WTC11 (cell line): ENCODE measurements at regions not wholly inside any gene's neighbourhood (a gene's known extent, or its start where the extent isn't known, plus 50 kb on each side); places are given as distances from the start of the nearest gene placed in this dataset.

Experiments used
- CREB1 ChIP-seq: sonication (generic); formaldehyde crosslinking; IDR thresholded peaks from 2 replicates; pipeline ENCODE4 v1.8.0; 2023; ENCODE audit warnings: mild to moderate bottlenecking, missing genetic modification reagents
- CTCF ChIP-seq: fragments of 200-600 bp; IDR thresholded peaks from 2 replicates; pipeline ENCODE4 v1.8.0; 2022; ENCODE audit warnings: antibody characterized with exemption
- HMGA2 ChIP-seq: fragments of 250-450 bp; sonication (Bioruptor Pico); IDR thresholded peaks from 2 replicates; pipeline ENCODE4 v1.4.0; 2021; ENCODE audit warnings: mild to moderate bottlenecking, moderate library complexity
- NFE2L1 ChIP-seq: sonication (generic); formaldehyde crosslinking; IDR thresholded peaks from 2 replicates; pipeline ENCODE4 v1.8.1; 2023; ENCODE audit warnings: missing genetic modification reagents
- PRDM15 ChIP-seq: sonication (generic); formaldehyde crosslinking; IDR thresholded peaks from 2 replicates; pipeline ENCODE4 v1.8.0; 2022; ENCODE audit warnings: missing genetic modification reagents
- RELA ChIP-seq: sonication (generic); formaldehyde crosslinking; IDR thresholded peaks from 2 replicates; pipeline ENCODE4 v1.8.1; 2022; ENCODE audit warnings: missing genetic modification reagents, mild to moderate bottlenecking, borderline replicate concordance
- SMAD3 ChIP-seq: sonication (generic); formaldehyde crosslinking; IDR thresholded peaks from 2 replicates; pipeline ENCODE4 v1.8.0; 2022; ENCODE audit warnings: missing genetic modification reagents, mild to moderate bottlenecking, borderline replicate concordance
- SP1 ChIP-seq: sonication (generic); formaldehyde crosslinking; conservative IDR thresholded peaks from 2 replicates; pipeline ENCODE4 v1.8.1; 2022; ENCODE audit warnings: missing genetic modification reagents
- STAT6 ChIP-seq: sonication (generic); formaldehyde crosslinking; conservative IDR thresholded peaks from 2 replicates; pipeline ENCODE4 v1.8.1; 2023; ENCODE audit warnings: mild to moderate bottlenecking, low read depth, missing genetic modification reagents, moderate library complexity
- USF2 ChIP-seq: sonication (generic); formaldehyde crosslinking; IDR thresholded peaks from 2 replicates; pipeline ENCODE4 v1.8.1; 2023; ENCODE audit warnings: mild to moderate bottlenecking, missing genetic modification reagents, moderate library complexity

- TF ChIP-seq STAT6 (CRISPR knock-in tag) (no peak), NFE2L1 (no peak), HMGA2 (no peak), SP1 (CRISPR knock-in tag) (no peak), USF2 (CRISPR knock-in tag) (no peak), CTCF (no peak), RELA (no peak), PRDM15 (CRISPR knock-in tag) (no peak), CREB1 (CRISPR knock-in tag) (no peak), SMAD3 (CRISPR knock-in tag) (no peak)
Observed at GRCh38 chr2:7618031-7618430, 700.8 kb downstream of the RNF144A start.
